PC-3 (cell line): ENCODE measurements at regions not wholly inside any gene's neighbourhood (a gene's known extent, or its start where the extent isn't known, plus 50 kb on each side); places are given as distances from the start of the nearest gene placed in this dataset.

Source experiments
- EZH2phosphoT487 ChIP-seq: fragments of 300-600 bp; sonication (generic); IDR thresholded peaks from 2 replicates; pipeline ENCODE4 v1.6.1; 2018; ENCODE audit warnings: mild to moderate bottlenecking, antibody characterized with exemption, low read length, borderline replicate concordance
- TF ChIP-seq, protein P1 (sequence below): fragments of 300-600 bp; sonication (generic); conservative IDR thresholded peaks from 2 replicates; pipeline ENCODE4 v1.5.1; 2017; ENCODE audit warnings: antibody characterized with exemption, low read depth, mild to moderate bottlenecking, low read length

DNA sequence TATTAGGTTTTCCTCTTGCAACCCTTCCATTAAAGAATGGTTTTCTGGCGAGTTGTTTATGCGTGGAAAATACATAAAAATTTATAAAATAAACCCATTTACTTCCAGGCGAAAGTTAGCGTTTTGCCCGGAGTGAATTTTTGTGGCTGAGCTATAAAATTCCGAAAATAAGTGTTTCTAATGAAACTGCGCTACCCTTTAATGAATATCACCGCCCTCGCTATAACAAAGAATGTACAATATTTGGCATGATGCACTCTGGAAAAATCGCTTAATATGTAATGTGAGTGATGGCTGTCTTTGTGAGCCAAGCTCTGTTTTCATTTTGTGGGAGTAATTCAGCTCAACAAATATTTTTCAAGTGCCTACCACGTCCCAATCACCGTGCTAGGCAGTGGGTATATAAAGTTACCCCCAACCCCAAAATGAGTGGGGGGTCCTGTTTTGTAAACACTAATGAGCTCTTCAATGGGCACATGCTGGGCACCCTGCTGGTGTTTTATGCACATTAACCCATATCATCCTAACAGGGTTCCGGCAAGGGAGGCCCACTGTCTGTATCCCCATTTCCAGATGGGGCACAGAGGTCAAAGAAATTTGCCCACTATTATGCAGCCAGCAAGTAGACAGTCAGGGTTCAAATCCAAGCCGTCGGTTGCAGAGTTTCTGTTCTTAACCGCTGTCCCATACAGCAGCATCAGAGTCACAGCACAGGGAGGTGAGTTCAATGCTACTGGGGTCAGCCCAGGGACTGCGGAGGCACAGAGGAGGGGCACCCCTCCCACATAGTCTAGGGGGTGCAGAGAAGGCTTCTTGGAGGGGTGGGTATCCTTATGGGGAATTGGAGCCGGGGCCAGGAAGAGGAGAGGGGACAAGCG is 65.7 kb upstream of the STX18 start:
- TF ChIP-seq, protein P1, sequence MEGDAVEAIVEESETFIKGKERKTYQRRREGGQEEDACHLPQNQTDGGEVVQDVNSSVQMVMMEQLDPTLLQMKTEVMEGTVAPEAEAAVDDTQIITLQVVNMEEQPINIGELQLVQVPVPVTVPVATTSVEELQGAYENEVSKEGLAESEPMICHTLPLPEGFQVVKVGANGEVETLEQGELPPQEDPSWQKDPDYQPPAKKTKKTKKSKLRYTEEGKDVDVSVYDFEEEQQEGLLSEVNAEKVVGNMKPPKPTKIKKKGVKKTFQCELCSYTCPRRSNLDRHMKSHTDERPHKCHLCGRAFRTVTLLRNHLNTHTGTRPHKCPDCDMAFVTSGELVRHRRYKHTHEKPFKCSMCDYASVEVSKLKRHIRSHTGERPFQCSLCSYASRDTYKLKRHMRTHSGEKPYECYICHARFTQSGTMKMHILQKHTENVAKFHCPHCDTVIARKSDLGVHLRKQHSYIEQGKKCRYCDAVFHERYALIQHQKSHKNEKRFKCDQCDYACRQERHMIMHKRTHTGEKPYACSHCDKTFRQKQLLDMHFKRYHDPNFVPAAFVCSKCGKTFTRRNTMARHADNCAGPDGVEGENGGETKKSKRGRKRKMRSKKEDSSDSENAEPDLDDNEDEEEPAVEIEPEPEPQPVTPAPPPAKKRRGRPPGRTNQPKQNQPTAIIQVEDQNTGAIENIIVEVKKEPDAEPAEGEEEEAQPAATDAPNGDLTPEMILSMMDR: no peak
- TF ChIP-seq EZH2phosphoT487: no peak
